BLaER1 (cell line): ENCODE measurements at regions not wholly inside any gene's neighbourhood (a gene's known extent, or its start where the extent isn't known, plus 50 kb on each side); places are given as distances from the start of the nearest gene placed in this dataset.
A peak's percentile ranks its signal among the peaks of the same experiment; 100 is the strongest.

Experiments
- H3K27ac ChIP-seq: shearing (Covaris generic); formaldehyde crosslinking; 2 replicates; pipeline ENCODE4 v1.8.1; 2022
- H3K27me3 ChIP-seq: shearing (Covaris generic); formaldehyde crosslinking; 2 replicates; pipeline ENCODE4 v1.8.1; 2022
- H3K36me3 ChIP-seq: shearing (Covaris generic); formaldehyde crosslinking; 2 replicates; pipeline ENCODE4 v1.8.1; 2022
- H3K4me1 ChIP-seq: shearing (Covaris generic); formaldehyde crosslinking; 2 replicates; pipeline ENCODE4 v1.8.1; 2022
- H3K4me2 ChIP-seq: shearing (Covaris generic); formaldehyde crosslinking; 2 replicates; pipeline ENCODE4 v1.8.1; 2022
- H3K4me3 ChIP-seq: shearing (Covaris generic); formaldehyde crosslinking; 2 replicates; pipeline ENCODE4 v1.8.1; 2022
- H3K9ac ChIP-seq: shearing (Covaris generic); formaldehyde crosslinking; 2 replicates; pipeline ENCODE4 v1.8.1; 2022
- H3K9me3 ChIP-seq: shearing (Covaris generic); formaldehyde crosslinking; 2 replicates; pipeline ENCODE4 v1.8.1; 2022
- H4K20me1 ChIP-seq: shearing (Covaris generic); formaldehyde crosslinking; 2 replicates; pipeline ENCODE4 v1.8.1; 2022
- Cebpa-rat ChIP-seq: shearing (Covaris generic); IDR thresholded peaks from 2 replicates; pipeline ENCODE4 v1.8.1; 2022

GRCh38 chr2:118722976-118723375, 124.5 kb downstream of the EN1 start:
- Histone ChIP-seq H4K20me1 (no peaks in the 10 kb centered on the region), H3K4me3 (no peak overlapping the region), H3K27me3 (no peaks in the 10 kb centered on the region), H3K36me3 (no peaks in the 10 kb centered on the region), H3K4me2 (no peak overlapping the region), H3K4me1 (peaks cover 8% of the 10 kb centered on the region), H3K9me3 (peaks cover 14% of the 10 kb centered on the region), H3K27ac (no peak overlapping the region), H3K9ac (no peak overlapping the region)
- no peak for TF ChIP-seq Cebpa-rat

DNA sequence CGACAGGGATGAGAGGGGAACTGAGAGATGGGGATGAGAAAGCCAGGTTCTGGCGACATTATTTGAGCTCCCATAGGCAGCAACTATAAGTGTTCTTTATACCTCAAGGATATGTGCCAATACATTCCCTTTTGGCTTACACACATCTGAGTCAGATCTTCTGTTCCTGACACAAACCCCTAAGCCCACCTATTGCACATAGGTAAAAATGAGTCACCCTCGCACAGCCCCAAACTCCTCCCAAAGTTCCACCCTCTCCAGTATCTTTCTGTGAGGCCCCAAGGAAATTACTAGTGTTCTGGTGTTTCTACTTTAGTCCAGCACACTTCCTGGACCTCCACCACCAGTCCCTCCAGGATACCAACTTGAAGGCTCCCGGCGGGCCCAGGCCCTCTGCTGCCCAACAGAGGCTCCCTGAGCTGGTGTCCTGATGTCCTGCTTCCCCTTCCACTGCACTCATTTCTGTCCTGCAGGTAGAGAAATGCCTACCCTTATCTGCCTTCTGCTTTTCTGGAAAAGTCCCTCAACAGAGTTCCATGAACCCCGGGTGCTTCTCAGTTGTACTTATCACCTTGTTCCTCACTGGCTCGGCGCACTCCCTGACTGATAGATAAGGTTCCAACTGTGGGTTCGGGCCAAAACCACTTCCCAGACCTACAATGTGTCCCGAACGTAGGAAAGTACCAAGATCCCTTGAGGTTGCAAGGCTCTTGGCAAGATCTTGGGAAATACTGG, 125.5 kb downstream of the EN1 start:
- TF ChIP-seq Cebpa-rat: no peak
- H3K36me3 ChIP-seq: no peaks in the 10 kb centered on the region
- H3K27me3 ChIP-seq: no peaks in the 10 kb centered on the region
- H4K20me1 ChIP-seq: no peaks in the 10 kb centered on the region
- H3K27ac ChIP-seq: no peak overlapping the region
- peaks cover 4% of the 10 kb centered on the region for H3K9me3 ChIP-seq
- no peak overlapping the region for H3K4me3 ChIP-seq
- H3K4me1 ChIP-seq: peaks cover 8% of the 10 kb centered on the region
- H3K9ac ChIP-seq: no peak overlapping the region
- no peak overlapping the region for H3K4me2 ChIP-seq

- Histone ChIP-seq H3K36me3 (no peaks in the 10 kb centered on the region), H3K27me3 (no peaks in the 10 kb centered on the region), H4K20me1 (no peaks in the 10 kb centered on the region), H3K27ac (no peak overlapping the region), H3K4me1 (peaks cover 8% of the 10 kb centered on the region), H3K4me2 (peak overlapping the region; percentile 29), H3K4me3 (no peak overlapping the region), H3K9me3 (no peaks in the 10 kb centered on the region), H3K9ac (no peak overlapping the region)
- no peak for TF ChIP-seq Cebpa-rat
These were observed 126.6 kb downstream of the EN1 start for GRCh38 chr2:118720866-118721265.

DNA sequence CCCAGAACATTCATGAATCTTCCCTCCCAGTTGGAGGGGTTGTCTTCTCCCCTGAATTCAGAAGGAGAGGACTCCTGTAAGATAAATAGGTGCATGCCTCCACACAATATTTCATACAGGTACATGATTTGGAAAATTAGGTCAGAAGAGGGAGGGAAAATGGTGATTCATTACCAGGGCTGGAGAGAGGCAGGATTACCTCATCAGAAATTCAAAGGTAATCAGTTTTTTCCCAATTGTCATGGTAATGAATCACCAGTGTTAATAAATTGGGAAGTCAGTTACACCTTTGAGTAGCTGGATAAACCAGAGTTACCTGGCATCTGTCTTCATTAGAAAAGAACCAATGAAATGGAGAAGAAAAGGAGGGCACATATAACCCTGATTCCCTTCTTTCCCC, 128.5 kb downstream of the EN1 start:
- Histone ChIP-seq H3K27ac (no peak overlapping the region), H3K27me3 (no peaks in the 10 kb centered on the region), H3K36me3 (no peaks in the 10 kb centered on the region), H3K9ac (no peak overlapping the region), H3K9me3 (no peaks in the 10 kb centered on the region), H3K4me3 (no peak overlapping the region), H3K4me1 (peaks cover 8% of the 10 kb centered on the region), H3K4me2 (no peak overlapping the region), H4K20me1 (no peaks in the 10 kb centered on the region)
- no peak for TF ChIP-seq Cebpa-rat

DNA sequence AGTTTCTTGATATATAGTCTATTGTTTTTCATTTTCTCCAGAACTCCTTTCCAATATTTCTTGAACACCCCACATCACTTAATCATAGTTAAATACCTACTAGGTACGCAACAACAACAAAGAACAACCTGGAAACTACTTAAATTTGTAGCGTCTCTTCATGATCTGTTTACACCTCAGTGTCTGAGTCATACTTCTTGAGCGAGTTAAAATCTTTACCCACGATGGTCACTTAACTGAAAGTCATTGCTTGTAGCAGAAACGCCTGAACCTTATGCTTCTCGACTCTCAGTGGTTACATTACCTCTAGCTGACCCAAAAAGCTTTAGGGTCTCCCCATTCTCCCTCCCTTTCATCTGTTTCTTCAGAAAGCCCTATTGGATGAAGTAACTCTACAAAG, 131.3 kb downstream of the EN1 start:
- Histone ChIP-seq H3K4me3 (no peak overlapping the region), H3K9ac (no peak overlapping the region), H3K36me3 (no peaks in the 10 kb centered on the region), H3K9me3 (no peaks in the 10 kb centered on the region), H3K27ac (no peak overlapping the region), H4K20me1 (no peaks in the 10 kb centered on the region), H3K4me2 (no peak overlapping the region), H3K27me3 (no peaks in the 10 kb centered on the region), H3K4me1 (peaks cover 8% of the 10 kb centered on the region)
- TF ChIP-seq Cebpa-rat: no peak

DNA sequence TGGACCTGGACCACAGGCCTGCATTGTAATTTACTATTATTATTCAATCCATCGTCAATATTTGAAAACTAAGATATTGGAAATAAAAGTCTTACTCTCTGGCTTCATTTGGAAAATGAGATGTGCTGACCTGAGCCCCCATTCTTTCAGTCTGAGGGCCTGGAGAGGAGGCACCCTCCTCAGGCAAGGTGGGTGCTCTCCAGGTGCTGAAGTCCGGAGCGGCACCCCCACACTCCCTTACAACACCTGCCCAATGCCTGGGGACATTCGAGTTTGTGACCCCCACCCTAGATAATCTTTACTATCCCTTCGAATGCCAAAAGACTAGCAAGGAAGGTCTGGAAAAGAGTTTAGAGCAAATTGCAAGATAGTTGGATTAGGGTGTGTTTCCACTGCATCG, 133.3 kb downstream of the EN1 start:
- Histone ChIP-seq H3K4me3 (no peak overlapping the region), H4K20me1 (no peaks in the 10 kb centered on the region), H3K4me1 (no peaks in the 10 kb centered on the region), H3K4me2 (no peak overlapping the region), H3K27ac (no peak overlapping the region), H3K27me3 (no peaks in the 10 kb centered on the region), H3K9ac (no peak overlapping the region), H3K36me3 (no peaks in the 10 kb centered on the region), H3K9me3 (no peaks in the 10 kb centered on the region)
- no peak for TF ChIP-seq Cebpa-rat

DNA sequence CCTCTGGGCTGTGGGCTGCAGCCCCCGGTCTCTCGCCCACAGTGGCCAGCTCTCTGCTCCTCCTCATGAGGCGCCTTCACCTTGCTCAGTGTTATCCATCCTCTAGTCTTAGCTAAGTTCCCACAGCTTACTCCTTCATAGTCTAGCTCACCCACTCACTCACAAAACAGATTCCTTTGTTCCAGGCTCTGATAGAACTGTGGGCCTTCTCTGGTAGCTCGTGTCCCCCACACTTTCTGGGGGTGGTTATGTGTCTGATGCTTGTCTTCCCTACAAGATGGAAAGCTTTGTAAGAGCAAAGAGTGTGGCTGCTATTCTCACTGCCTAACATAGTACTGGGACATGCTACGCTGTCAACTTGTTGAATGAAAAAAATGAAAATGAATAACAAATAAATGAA, 135.8 kb downstream of the EN1 start:
- no peaks in the 10 kb centered on the region for H4K20me1 ChIP-seq
- H3K9ac ChIP-seq: no peak overlapping the region
- no peaks in the 10 kb centered on the region for H3K9me3 ChIP-seq
- H3K27ac ChIP-seq: no peak overlapping the region
- no peak overlapping the region for H3K4me2 ChIP-seq
- H3K4me3 ChIP-seq: no peak overlapping the region
- TF ChIP-seq Cebpa-rat: no peak
- no peaks in the 10 kb centered on the region for H3K36me3 ChIP-seq
- no peaks in the 10 kb centered on the region for H3K4me1 ChIP-seq
- no peaks in the 10 kb centered on the region for H3K27me3 ChIP-seq

DNA sequence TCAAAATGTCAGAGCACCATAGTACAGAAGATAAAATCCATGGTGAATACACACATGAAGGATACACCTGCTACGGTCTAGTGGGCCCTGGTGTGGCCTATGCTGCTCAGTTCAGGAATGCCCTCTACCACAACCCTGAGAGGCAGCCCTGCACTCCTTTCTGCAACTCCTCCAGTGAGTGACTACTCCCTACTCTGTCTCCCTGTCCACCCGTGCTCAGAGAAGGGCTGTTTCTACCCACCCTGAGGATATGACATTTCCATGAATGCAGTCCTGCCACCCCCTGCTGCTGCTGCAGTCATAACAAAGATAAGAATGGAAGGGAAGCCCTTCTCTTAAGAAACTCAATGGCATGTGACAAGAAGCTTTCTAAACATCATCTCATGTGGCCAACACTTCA, 137.0 kb downstream of the EN1 start:
- no peak overlapping the region for H3K4me2 ChIP-seq
- H3K36me3 ChIP-seq: no peaks in the 10 kb centered on the region
- H3K27ac ChIP-seq: no peak overlapping the region
- H3K4me3 ChIP-seq: no peak overlapping the region
- H3K9me3 ChIP-seq: no peaks in the 10 kb centered on the region
- no peaks in the 10 kb centered on the region for H3K27me3 ChIP-seq
- no peak overlapping the region for H3K9ac ChIP-seq
- H4K20me1 ChIP-seq: no peaks in the 10 kb centered on the region
- H3K4me1 ChIP-seq: peaks cover 3% of the 10 kb centered on the region; the same call in 1 of the 2 replicates
- no peak for TF ChIP-seq Cebpa-rat

DNA sequence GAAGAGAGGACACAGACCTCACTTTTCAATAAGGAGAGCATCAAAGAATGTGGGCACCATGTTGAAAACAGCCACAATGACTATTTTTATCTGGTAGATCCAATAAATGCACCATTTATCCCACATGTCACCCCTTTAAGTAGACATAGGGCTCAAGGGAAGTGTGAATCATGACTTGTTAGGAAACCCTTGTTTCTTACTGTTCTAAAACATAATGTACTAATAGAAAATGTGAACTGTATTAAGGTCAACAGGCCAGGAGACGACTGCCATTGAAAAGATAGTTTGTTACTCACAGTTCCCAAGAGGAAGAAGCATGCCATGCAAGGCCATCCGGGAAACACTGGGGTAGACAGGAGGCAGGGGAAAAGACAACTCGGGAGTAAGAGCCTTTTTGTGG, 137.7 kb downstream of the EN1 start:
- Histone ChIP-seq H3K36me3 (no peaks in the 10 kb centered on the region), H4K20me1 (no peaks in the 10 kb centered on the region), H3K9me3 (no peaks in the 10 kb centered on the region), H3K9ac (no peak overlapping the region), H3K27ac (no peak overlapping the region), H3K27me3 (no peaks in the 10 kb centered on the region), H3K4me1 (peaks cover 10% of the 10 kb centered on the region; the same call in 1 of the 2 replicates), H3K4me2 (no peak overlapping the region), H3K4me3 (no peak overlapping the region)
- no peak for TF ChIP-seq Cebpa-rat

- Histone ChIP-seq H3K9ac (no peak overlapping the region), H3K27ac (no peak overlapping the region), H3K36me3 (no peaks in the 10 kb centered on the region), H3K4me2 (no peak overlapping the region), H4K20me1 (no peaks in the 10 kb centered on the region), H3K4me1 (peaks cover 11% of the 10 kb centered on the region; the same call in 1 of the 2 replicates), H3K9me3 (no peaks in the 10 kb centered on the region), H3K27me3 (no peaks in the 10 kb centered on the region), H3K4me3 (no peak overlapping the region)
- no peak for TF ChIP-seq Cebpa-rat
These were observed 140.6 kb downstream of the EN1 start for GRCh38 chr2:118706844-118707243.

GRCh38 chr2:118706371-118706770, 141.1 kb downstream of the EN1 start:
- Histone ChIP-seq H3K4me2 (no peak overlapping the region), H3K27ac (no peak overlapping the region), H3K27me3 (no peaks in the 10 kb centered on the region), H3K9ac (no peak overlapping the region), H3K4me1 (peaks cover 11% of the 10 kb centered on the region; the same call in 1 of the 2 replicates), H4K20me1 (no peaks in the 10 kb centered on the region), H3K36me3 (no peaks in the 10 kb centered on the region), H3K4me3 (no peak overlapping the region), H3K9me3 (no peaks in the 10 kb centered on the region; the same call in 1 of the 2 replicates)
- no peak for TF ChIP-seq Cebpa-rat
